ENCODE measurements at regions not wholly inside any gene's neighbourhood (a gene's known extent, or its start where the extent isn't known, plus 50 kb on each side); places are given as distances from the start of the nearest gene placed in this dataset.

DNA sequence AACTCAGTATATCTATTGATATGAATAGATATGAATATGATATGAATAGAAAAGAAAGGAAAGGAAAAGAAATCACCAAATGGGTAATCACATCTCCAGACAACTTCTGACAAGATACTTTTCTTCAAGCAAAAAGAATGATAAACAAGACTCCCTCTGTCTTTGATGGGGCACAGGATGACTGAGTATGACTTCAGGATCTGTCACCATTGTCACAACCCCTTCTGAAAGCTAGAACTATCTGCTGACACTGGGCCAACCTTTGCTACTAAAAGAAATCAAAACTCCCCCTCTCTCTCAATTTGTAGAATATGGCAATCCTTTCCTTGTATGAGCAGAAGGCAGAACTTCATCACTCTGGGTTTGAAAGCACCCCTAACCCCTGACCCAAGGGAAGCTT is 267.2 kb upstream of the RASGEF1B start:
- TF ChIP-seq POLR2A (IDR thresholded peaks at IDR 0.05) (no peak), CTCF (IDR thresholded peaks at IDR 0.05) (no peak)

Measured in esophagus squamous epithelium (tissue), 4 donors.